Gastroesophageal sphincter (tissue), 4 donors: ENCODE measurements at regions not wholly inside any gene's neighbourhood (a gene's known extent, or its start where the extent isn't known, plus 50 kb on each side); places are given as distances from the start of the nearest gene placed in this dataset.

Source experiments
- ATAC-seq: fragments of 150-250 bp; one replicate; pipeline ENCODE4 v1.9.1; 2016; ENCODE audit warnings: mild to moderate bottlenecking, moderate library complexity
- H3K27ac ChIP-seq, 4 donors: fragments of 200-600 bp; sonication (generic) in 3 of 4; 1 replicate in 3 of 4; 2 replicates in 1 of 4; pipeline ENCODE4 v1.5.1; 2016 to 2019
- H3K27me3 ChIP-seq: fragments of 200-600 bp; sonication (generic); one replicate; pipeline ENCODE4 v1.5.1; 2019
- H3K36me3 ChIP-seq, 2 donors: fragments of 200-600 bp; sonication (generic); one replicate each; pipeline ENCODE4 v1.5.1; 2019; ENCODE audit warnings: control low read depth in 1 of 2
- H3K4me1 ChIP-seq, 3 donors: fragments of 200-600 bp; sonication (generic); 1 replicate in 2 of 3; 2 replicates in 1 of 3; pipeline ENCODE4 v1.5.1; 2016 to 2019; ENCODE audit warnings: control low read depth in 2 of 3
- H3K4me3 ChIP-seq, 2 donors: fragments of 200-600 bp; sonication (generic); one replicate each; pipeline ENCODE4 v1.5.1; 2019; ENCODE audit warnings: mild to moderate bottlenecking in 1 of 2, moderate library complexity in 1 of 2
- H3K9me3 ChIP-seq, 3 donors: fragments of 200-600 bp; sonication (generic); one replicate each; pipeline ENCODE4 v1.5.1; 2017 to 2019; ENCODE audit warnings: control low read depth in 2 of 3
- CTCF ChIP-seq, 4 experiments: fragments of 200-600 bp in 2 of 4; fragments of 450-650 bp in 2 of 4; sonication (generic) in 1 of 4; IDR thresholded peaks; one replicate each; pipeline ENCODE4 v1.5.1; 2017 to 2019; ENCODE audit warnings: antibody characterized with exemption in 4 of 4, mild to moderate bottlenecking in 2 of 4, moderate library complexity in 2 of 4
- EP300 ChIP-seq: sonication (generic); formaldehyde crosslinking; IDR thresholded peaks from one replicate; pipeline ENCODE4 v1.6.1; 2017; ENCODE audit warnings: antibody characterized with exemption, mild to moderate bottlenecking
- POLR2A ChIP-seq, 2 donors: fragments of 450-650 bp; IDR thresholded peaks; one replicate each; pipeline ENCODE4 v1.6.1; 2017; ENCODE audit warnings: antibody characterized with exemption in 2 of 2, mild to moderate bottlenecking in 2 of 2, moderate library complexity in 1 of 2
- POLR2AphosphoS5 ChIP-seq: sonication (generic); formaldehyde crosslinking; IDR thresholded peaks from one replicate; pipeline ENCODE4 v1.6.1; 2017; ENCODE audit warnings: antibody characterized with exemption
- WGBS, 2 donors: methylation state at CpG; one replicate each; pipeline ENCODE4 v1.1.5; 2018; ENCODE audit warnings: low coverage in 1 of 2; 5-methylcytosine and 5-hydroxymethylcytosine counted together

DNA sequence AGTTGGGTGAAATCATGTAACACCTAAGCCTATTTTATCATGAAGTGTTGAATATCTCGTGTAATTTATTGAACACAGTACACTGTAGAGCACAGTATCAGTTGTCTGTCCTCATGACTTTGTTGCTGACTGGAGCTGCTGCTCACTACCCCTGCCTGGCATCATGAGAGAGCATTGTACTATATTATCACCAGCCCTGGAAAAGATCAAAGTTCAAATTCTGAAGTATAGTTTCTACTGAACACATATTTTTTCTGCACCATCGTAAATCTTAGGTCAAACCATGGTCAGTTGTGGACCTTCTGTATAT lies 169.3 kb upstream of the RAI14 start:
- H3K4me3 ChIP-seq, result no peak overlapping the region
- WGBS, 2 donors, result 0 to 50% methylated on average over 1 to 2 of the region's 2 CpGs
- TF ChIP-seq POLR2AphosphoS5 (no peak), CTCF (IDR thresholded peaks at IDR 0.05) (no peak), EP300 (no peak), POLR2A (IDR thresholded peaks at IDR 0.05) (no peak)
- H3K36me3 ChIP-seq, result no peaks in the 10 kb centered on the region
- H3K9me3 ChIP-seq, result peaks cover 0 to 7% (median 0%) of the 10 kb centered on the region in 3 donors
- H3K27ac ChIP-seq, result peak overlapping the region; percentile 20 to 82 (median 78)
- H3K4me1 ChIP-seq, result peaks cover 5 to 33% (median 6%) of the 10 kb centered on the region in 3 donors
- ATAC-seq, result no peak
- H3K27me3 ChIP-seq, result no peaks in the 10 kb centered on the region

DNA sequence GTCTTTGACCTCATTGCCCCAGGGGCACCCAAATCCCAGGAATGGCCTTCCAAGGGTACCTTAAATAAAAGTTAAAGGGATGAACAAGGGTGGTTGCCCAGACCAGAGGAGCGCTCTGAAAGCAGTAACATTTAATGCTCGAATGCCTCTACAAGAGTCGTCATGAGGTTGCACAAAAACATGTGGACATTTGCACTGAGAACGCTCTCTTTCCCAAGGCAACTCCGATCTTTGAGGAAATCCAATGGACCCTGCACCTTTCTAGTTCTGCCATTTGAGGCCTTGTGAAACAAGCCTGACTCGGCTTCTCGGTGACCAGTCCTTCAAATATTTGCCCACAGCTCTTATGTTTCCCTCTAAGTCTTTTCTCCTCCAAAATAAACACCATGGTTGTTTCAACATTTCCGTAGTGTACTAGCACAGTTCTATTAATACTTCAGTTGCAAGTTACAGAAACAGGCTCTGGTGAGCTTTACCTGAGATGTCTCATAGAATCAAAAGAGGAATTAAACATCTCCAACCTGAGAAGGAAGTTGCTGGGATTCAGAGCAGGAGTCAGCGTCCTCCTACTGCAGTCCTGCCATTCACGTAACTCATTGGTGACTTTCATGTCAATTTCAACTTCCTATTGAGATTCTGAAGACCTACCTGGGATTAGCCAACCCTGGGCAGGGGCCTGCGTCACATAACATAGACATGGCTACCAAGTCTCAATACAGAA lies 168.8 kb upstream of the RAI14 start:
- peak; percentile 80 for ATAC-seq
- Histone ChIP-seq H3K4me1 (peaks cover 5 to 33% (median 6%) of the 10 kb centered on the region in 3 donors), H3K9me3 (peaks cover 0 to 2% (median 0%) of the 10 kb centered on the region in 3 donors), H3K36me3 (no peaks in the 10 kb centered on the region), H3K27ac (peak overlapping the region; percentile 32 to 82 (median 78)), H3K4me3 (no peak overlapping the region), H3K27me3 (no peaks in the 10 kb centered on the region)
- WGBS, 2 donors, result 68 to 70% methylated on average over 10 of the region's 11 CpGs
- TF ChIP-seq CTCF (IDR thresholded peaks at IDR 0.05) (no peak), POLR2A (IDR thresholded peaks at IDR 0.05) (no peak), EP300 (no peak), POLR2AphosphoS5 (peak; percentile 82)

DNA sequence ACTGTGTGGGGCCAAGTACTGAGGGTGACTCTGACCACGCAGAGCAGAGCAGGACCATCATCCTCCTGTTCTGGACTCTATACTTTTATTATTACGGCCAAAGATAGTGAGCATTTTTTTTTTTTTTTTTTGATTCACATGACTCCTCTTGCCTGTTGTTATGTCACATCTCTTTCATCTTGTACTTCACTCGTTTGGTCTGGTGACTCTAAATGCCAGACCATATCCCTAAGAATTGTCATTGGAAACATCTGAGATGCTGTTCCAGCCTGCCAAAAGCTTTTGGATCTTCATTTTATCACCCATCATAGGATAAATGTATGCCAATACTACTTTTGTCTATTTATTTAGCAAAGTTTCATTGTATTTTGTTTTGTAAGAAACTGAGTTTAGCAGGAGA lies 168.2 kb upstream of the RAI14 start:
- TF ChIP-seq POLR2AphosphoS5, result no peak
- Histone ChIP-seq H3K4me3 (no peak overlapping the region), H3K36me3 (no peaks in the 10 kb centered on the region), H3K9me3 (no peaks in the 10 kb centered on the region), H3K27ac (peak overlapping the region; percentile 32 to 82 (median 78)), H3K27me3 (no peaks in the 10 kb centered on the region), H3K4me1 (peaks cover 5 to 33% (median 6%) of the 10 kb centered on the region in 3 donors)
- 58 to 78% methylated on average over 3 of the region's 3 CpGs for WGBS, 2 donors
- no peak for ATAC-seq

DNA sequence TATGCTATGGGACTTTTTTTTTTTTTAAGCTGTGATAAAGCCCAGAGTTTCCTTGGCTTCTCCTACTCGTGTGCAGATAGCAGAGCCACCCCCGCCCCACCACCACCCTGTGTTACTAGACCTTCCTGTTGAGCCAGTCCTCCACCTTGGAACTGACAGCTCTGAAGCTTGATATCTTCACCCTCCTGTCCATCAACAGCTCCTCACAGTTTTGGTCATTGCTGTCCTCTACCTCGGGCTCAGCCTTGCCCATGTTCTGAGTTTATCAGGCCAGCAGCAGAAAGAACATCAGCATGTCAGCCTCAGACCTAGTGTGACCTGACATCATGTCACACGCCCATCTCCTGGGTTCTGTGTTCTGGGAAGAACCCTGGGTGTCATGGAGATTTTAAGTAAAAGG lies 167.1 kb upstream of the RAI14 start:
- TF ChIP-seq EP300, result no peak
- TF ChIP-seq POLR2A (IDR thresholded peaks at IDR 0.05), result no peak
- no peak for TF ChIP-seq CTCF (IDR thresholded peaks at IDR 0.05)
- TF ChIP-seq POLR2AphosphoS5, result no peak
- 70% methylated on average over 2 of the region's 4 CpGs; no CpG with 5 or more reads in 1 of the 2 donors for WGBS, 2 donors
- H3K27me3 ChIP-seq, result no peaks in the 10 kb centered on the region
- H3K4me1 ChIP-seq, result peaks cover 5 to 33% (median 6%) of the 10 kb centered on the region in 3 donors
- H3K27ac ChIP-seq, result no peak overlapping the region
- no peaks in the 10 kb centered on the region for H3K9me3 ChIP-seq
- H3K36me3 ChIP-seq, result no peaks in the 10 kb centered on the region
- ATAC-seq, result no peak
- no peak overlapping the region for H3K4me3 ChIP-seq

DNA sequence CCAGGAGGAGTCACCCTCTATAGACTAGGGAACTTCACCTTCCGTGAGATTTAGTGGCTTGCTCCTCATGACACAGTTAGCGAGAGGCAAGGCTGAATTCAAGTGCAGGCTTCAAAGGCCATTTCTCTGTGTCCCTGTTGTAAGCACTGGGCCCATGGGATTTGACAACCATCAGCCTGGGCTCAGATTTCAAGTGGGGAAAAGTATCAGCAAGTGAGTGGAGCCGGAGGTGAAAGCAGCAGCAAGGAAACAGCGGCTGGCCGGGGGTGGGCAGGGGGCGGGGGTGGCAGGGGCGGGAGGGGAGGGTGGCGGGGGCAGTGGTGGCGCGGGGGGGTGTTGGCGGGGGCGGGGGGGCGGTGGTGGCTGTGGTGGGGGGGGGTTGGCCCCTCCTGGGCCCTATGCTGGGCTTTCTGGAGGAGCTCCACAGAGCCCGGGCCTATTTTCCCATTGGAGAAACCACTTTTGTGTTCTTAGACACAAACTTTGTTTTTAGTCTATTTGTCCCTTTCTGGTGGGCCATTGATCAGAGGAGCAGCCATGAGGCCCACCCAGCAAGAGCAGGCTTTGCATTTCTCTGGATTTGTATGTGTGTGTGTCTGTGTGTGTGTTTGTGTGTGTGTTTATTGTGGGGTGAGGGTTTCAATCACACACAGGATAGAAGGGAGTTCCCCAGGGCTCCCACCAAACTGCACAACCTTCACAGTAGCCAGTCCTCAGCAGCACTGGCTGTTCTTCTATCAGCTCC lies 165.4 kb upstream of the RAI14 start:
- no peaks in the 10 kb centered on the region for H3K27me3 ChIP-seq
- H3K36me3 ChIP-seq, result no peaks in the 10 kb centered on the region
- H3K9me3 ChIP-seq, result no peaks in the 10 kb centered on the region
- no peak for TF ChIP-seq POLR2A (IDR thresholded peaks at IDR 0.05)
- TF ChIP-seq POLR2AphosphoS5, result no peak
- no peak for TF ChIP-seq EP300
- no peak for TF ChIP-seq CTCF (IDR thresholded peaks at IDR 0.05)
- no peak for ATAC-seq
- peak overlapping the region in 2 of 4 donors; percentile 9 to 55 for H3K27ac ChIP-seq
- peaks cover 5 to 33% (median 6%) of the 10 kb centered on the region in 3 donors for H3K4me1 ChIP-seq
- no peak overlapping the region for H3K4me3 ChIP-seq
- WGBS, 2 donors, result 20% methylated on average over 1 of the region's 14 CpGs; no CpG with 5 or more reads in 1 of the 2 donors
